SIG-M5 treated with dmso at 0.1 percent for 504 hours (cell line): ENCODE measurements at regions not wholly inside any gene's neighbourhood (a gene's known extent, or its start where the extent isn't known, plus 50 kb on each side); places are given as distances from the start of the nearest gene placed in this dataset.
"Not testable (repeated sequence)": the region's sequence is repeated elsewhere in the genome, so short reads cannot be mapped to it uniquely, and the experiment has no call there.

Experiments used
- DNase-seq: peaks from one replicate; lab custom pipeline; 2025; ENCODE audit not compliant: unreplicated experiment; lab: John Stamatoyannopoulos, UW

DNA sequence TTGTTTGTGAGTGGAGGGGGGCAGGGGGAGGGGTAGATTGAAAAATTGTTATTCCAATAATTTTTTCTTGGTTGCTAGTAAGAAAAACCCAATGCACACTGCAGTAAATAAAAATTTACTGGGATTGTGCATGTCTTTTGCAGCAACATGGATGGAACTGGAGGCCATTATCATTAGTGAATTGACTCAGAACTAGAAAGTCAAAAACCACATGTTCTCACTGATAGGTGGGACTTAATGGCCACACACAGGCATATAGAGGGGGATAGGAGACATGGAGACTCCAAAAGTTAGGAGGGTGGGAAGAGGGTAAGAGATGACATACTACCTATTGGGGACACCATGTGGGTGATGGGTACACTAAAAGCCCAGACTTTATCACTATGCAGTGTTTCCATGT lies 67.2 kb downstream of the BUB3 start:
- DNase-seq, result no peak

DNA sequence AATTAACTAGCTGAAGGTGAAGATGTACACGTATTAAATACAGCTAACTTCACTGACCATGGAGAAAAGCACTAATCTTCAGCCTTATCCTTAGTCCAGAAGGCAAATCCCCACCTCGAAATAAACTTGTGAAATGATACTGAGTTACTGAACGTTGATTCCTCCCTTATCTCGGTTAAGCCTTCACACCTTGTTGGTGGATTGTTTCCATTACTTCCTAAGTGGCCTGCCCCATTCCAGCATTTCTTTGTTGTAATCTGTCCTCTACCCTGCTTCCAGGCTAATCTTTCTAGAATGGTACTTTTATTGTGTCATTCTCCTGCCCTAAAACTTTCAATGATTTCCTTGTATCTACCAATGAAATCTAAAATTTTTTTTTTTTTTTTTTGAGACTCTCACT lies 68.6 kb downstream of the BUB3 start:
- no peak for DNase-seq

- no peak for DNase-seq
Measured at GRCh38 chr10:123227706-123228105, 73.5 kb downstream of the BUB3 start.

DNA sequence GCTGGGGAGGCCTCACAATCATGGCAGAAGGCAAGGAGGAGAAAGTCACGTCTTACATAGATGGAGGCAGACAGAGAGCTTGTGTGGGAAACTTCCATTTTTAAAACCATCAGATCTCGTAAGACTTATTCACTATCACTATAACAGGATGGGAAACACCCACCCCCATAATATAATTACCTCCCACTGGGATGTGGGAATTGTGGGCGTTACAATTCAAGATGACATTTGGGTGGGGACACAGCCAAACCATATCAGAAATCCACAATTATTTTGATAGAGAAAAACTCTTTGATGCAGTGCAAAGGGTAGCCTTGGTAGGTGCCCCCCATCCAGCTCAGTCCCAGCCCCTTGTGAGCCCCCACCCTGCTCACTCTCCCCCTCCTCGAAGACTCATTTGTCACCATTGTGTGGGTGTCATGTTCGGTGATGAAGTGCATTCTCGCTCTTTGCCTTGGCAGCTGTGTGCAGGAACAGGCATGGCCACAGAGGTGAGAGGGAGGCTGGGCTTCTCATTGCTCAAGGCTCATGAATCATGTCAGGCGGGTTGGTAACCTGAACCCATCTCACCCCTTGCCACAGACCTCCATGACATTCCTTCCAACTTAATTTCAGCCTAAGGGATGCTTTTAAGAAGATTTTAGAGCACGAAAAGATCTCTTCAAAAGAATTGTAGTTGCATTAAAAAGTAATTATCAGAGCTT lies 75.9 kb downstream of the BUB3 start:
- no peak for DNase-seq

DNA sequence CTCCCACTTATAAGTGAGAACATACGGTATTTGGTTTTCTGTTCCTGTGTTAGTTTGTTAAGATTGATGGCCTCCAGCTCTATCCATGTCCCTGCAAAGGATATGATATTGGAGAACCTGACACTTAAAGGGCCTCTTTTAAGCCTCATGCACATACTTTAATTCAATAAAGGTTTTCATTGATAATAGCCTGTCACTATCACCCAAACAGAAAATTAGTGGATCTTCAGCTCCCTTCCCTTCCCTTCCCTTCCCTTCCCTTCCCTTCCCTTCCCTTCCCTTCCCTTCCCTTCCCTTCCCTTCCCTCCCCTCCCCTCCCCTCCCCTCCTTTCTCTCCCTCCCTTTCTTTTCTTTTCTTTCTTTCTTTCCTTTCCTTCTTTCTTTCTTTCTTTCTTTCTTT lies 78.7 kb downstream of the BUB3 start:
- DNase-seq, result not testable (repeated sequence)

- not testable (repeated sequence) for DNase-seq
Measured at GRCh38 chr10:123235014-123235413, 80.8 kb downstream of the BUB3 start.

- DNase-seq, result no peak
Measured at GRCh38 chr10:123236126-123236525, 81.9 kb downstream of the BUB3 start.

GRCh38 chr10:123240250-123240649 lies 86.0 kb downstream of the BUB3 start:
- no peak for DNase-seq

DNA sequence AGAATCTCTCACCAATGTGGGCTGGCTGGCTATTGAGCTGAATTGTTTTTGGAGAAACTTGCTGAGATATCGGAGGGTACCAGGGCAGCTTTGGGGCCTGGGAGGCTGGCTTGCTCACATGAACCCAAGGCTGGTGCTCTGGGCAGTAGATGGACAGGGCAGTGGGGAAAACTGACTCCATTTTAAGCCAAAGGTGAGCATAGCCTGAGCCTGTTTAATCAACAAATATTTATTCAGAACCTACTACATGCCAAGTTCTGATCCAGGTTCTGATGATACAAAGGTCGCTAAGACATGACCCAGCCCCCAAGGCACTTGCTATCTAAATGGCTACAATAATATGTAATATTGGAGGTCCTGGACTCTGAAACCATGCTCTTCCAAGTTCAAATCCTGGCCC lies 86.6 kb downstream of the BUB3 start:
- DNase-seq, result no peak

- DNase-seq, result no peak
Measured at GRCh38 chr10:123241391-123242141, 87.4 kb downstream of the BUB3 start.

GRCh38 chr10:123244747-123245146 lies 90.5 kb downstream of the BUB3 start:
- DNase-seq, result no peak

- no peak for DNase-seq
Measured at GRCh38 chr10:123245264-123245663, 91.1 kb downstream of the BUB3 start.

DNA sequence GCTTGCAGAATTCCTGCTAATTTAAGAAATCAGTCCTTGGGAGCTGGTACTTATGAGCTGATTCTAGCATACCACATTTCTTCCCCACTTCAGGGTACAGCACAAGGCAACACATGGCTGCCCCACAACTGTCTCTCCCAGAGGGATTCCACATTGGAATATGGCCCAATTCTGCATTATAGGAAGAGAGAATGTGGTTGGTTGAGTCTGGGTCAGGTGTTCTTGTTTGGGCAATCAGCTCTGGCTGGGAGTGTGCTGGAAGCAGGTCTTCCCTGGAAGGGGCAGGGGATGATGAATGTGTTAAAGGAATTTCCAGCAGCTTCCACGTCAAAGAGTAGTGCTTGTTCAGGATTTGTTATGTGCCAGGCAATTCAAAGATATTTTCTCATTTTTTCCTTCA lies 95.7 kb downstream of the BUB3 start:
- DNase-seq, result no peak

DNA sequence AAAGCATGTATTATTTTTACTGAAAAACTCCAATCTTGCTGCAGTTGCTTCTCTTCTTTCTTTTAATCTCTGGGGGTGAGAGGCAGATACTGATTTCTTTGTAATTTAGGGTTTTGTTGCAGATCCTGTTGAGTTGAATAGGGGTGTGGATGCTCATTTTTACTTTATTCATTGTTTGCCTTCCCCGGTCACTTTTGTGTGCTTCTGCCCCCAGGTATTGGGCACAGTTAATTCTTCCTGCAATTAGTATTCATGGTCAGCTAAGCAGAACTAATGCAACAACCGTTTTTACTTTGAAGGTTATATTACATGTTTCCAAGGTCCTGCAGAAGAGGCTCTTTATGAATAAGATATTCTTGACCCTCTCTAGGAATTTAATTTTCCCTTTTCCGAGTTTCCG lies 96.4 kb downstream of the BUB3 start:
- DNase-seq, result no peak

- DNase-seq, result no peak
Measured at GRCh38 chr10:123252779-123253178, 98.6 kb downstream of the BUB3 start.

GRCh38 chr10:123254343-123254742 lies 100.1 kb downstream of the BUB3 start:
- DNase-seq, result not testable (repeated sequence)

GRCh38 chr10:123257904-123258456 lies 103.8 kb downstream of the BUB3 start:
- DNase-seq, result no peak

DNA sequence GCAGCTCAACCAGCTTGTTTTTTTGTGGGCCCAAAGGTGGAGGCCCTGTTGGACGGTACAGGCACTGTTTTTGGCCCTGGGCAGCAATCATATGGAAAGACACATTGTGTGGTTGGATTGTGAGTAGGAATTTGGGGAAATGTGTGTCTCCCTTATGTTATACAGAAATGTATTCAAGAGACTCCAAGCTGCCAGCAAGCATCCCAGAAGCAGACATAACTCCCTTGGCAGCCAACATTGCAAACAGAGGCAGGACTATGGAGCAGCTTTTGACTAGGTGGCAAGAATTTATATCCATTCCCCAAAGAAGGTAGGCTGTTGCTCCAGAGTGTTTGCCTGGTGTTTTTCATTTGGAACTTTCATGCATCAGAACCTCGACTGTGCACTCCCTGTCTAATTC lies 104.9 kb downstream of the BUB3 start:
- DNase-seq, result no peak

DNA sequence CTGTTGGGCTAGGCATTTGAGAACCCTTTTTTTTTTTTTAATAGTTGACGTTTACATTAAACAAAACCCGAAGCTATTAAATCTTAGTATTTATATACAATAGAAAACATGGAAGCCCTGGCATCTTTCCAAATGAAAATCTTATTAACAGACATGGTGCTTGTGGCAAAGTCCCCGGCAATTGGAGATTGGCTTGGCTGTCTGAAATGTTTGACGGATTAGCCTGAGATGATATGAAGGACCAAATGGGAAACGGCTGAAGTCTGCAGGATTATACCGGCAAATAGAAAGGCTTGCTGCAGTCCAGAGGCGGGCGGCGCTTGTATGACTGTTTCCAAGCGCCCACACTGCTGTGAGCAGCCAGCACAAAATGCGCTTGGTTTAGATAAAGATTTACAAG lies 105.6 kb downstream of the BUB3 start:
- DNase-seq, result no peak

DNA sequence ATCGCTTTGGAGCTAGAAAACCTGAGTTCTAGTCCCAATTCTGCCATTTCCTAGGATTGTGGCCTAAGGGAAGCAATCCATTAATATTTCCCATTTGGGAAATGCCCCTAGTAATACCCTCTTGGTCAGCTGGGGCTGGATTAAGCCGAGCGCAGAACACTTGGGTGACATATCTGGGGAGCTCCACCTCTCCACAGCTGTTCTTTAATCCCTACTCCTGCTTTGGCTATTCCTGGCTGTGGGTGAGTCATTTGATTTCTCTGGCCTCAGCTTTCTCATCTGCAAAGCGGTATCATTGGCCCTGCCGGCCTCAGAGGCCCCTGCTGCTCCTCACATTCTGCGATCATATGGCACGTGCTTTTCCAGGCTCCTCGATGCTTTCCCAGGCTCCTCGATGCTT lies 108.3 kb downstream of the BUB3 start:
- DNase-seq, result no peak

GRCh38 chr10:123266971-123267370 lies 112.8 kb downstream of the BUB3 start:
- DNase-seq, result no peak

GRCh38 chr10:123269017-123269552 lies 114.9 kb downstream of the BUB3 start:
- no peak for DNase-seq
